ENCODE measurements at regions not wholly inside any gene's neighbourhood (a gene's known extent, or its start where the extent isn't known, plus 50 kb on each side); places are given as distances from the start of the nearest gene placed in this dataset.

DNA sequence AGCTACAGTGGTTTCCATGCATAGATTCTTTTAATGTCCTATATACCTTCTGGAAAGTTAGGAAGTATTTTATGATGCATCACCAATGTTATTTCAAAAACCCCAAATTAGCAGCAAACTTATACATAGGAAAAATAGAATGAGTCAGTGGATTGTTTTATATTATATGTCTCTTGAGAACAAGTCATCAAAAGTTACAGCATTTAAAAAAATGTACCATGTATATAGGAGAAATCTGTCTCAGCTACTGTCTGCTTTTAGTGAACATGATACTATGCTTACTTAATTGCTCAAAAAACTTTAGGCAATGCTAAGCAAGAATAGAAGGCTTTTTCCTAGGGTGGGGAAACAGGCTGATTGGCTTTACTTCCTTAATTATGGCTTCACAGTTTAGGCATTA is 365.3 kb downstream of the SAMD5 start:
- intact Hi-C loops (cut with DNase I; ENCODE audit: low total_unique reads), result no loop called here
- no peak overlapping the region for H3K4me3 ChIP-seq
- no peaks in the 10 kb centered on the region for H3K9me3 ChIP-seq
- TF ChIP-seq, protein P1, sequence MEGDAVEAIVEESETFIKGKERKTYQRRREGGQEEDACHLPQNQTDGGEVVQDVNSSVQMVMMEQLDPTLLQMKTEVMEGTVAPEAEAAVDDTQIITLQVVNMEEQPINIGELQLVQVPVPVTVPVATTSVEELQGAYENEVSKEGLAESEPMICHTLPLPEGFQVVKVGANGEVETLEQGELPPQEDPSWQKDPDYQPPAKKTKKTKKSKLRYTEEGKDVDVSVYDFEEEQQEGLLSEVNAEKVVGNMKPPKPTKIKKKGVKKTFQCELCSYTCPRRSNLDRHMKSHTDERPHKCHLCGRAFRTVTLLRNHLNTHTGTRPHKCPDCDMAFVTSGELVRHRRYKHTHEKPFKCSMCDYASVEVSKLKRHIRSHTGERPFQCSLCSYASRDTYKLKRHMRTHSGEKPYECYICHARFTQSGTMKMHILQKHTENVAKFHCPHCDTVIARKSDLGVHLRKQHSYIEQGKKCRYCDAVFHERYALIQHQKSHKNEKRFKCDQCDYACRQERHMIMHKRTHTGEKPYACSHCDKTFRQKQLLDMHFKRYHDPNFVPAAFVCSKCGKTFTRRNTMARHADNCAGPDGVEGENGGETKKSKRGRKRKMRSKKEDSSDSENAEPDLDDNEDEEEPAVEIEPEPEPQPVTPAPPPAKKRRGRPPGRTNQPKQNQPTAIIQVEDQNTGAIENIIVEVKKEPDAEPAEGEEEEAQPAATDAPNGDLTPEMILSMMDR (IDR thresholded peaks at IDR 0.05), result no peak
- TF ChIP-seq POLR2AphosphoS5 (IDR thresholded peaks at IDR 0.05) (no peak), POLR2A (IDR thresholded peaks at IDR 0.05) (no peak)
- H3K4me1 ChIP-seq, result no peaks in the 10 kb centered on the region
- no peaks in the 10 kb centered on the region for H3K27me3 ChIP-seq
- no peak overlapping the region for H3K27ac ChIP-seq
- no peak for DNase-seq (ENCODE audit: low spot score in 2 of 2)
- no peaks in the 10 kb centered on the region for H3K36me3 ChIP-seq

DNA sequence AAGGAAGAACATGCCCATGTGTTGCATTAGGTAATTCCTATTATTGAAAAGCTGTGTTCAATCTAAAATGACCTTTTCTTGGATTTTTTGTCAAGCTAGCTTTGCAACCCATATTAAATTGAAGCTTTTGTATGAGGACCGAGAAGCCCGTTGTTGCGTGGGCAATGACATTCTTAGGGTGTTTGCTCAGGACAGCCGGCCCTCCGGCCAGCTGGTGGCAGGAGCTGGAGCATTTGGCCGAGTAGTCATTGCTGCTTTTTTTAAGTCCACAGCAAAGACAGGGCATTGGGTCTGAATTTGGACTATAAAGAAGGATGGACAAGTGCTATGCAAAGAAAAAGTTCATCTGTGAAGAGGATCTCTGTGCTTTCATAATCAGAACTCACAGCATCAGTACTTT is 365.8 kb downstream of the SAMD5 start:
- no peak overlapping the region for H3K27ac ChIP-seq
- no peaks in the 10 kb centered on the region for H3K9me3 ChIP-seq
- H3K36me3 ChIP-seq, result no peaks in the 10 kb centered on the region
- H3K27me3 ChIP-seq, result no peaks in the 10 kb centered on the region
- no peak overlapping the region for H3K4me3 ChIP-seq
- intact Hi-C loops (cut with DNase I; ENCODE audit: low total_unique reads), result no loop called here
- TF ChIP-seq POLR2AphosphoS5 (IDR thresholded peaks at IDR 0.05) (no peak), POLR2A (IDR thresholded peaks at IDR 0.05) (no peak)
- TF ChIP-seq, protein P1 (IDR thresholded peaks at IDR 0.05), result no peak
- no peak for DNase-seq (ENCODE audit: low spot score in 2 of 2)
- no peaks in the 10 kb centered on the region for H3K4me1 ChIP-seq

DNA sequence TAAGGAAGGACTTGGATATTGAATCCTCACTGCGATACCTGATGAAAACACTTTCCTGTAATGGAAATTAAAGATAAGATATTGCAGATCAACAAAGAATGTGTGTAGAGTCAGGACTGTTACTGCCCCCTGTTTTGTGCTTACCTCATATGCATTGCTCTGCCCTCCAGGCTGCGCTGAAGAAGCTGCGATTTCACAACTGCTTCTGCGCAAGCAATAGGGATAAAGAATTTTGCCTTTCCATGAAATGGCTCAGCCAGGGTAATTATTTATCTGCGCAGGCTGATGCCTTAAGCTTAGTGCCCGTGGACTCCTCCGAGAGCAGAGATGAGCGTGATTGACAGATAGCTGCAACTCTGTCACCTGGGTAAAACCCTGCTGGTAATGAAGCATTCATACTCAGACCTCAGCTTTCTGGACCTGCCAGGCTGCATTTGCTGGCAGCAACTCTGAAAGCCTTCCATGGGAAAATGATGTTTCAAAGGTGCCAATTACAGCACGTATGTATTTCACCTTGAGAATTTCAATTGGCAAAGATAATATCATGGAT is 370.6 kb downstream of the SAMD5 start:
- TF ChIP-seq POLR2A (IDR thresholded peaks at IDR 0.05) (no peak), POLR2AphosphoS5 (IDR thresholded peaks at IDR 0.05) (no peak)
- TF ChIP-seq, protein P1 (IDR thresholded peaks at IDR 0.05), result no peak
- Histone ChIP-seq H3K4me1 (no peaks in the 10 kb centered on the region), H3K27me3 (no peaks in the 10 kb centered on the region)

DNA sequence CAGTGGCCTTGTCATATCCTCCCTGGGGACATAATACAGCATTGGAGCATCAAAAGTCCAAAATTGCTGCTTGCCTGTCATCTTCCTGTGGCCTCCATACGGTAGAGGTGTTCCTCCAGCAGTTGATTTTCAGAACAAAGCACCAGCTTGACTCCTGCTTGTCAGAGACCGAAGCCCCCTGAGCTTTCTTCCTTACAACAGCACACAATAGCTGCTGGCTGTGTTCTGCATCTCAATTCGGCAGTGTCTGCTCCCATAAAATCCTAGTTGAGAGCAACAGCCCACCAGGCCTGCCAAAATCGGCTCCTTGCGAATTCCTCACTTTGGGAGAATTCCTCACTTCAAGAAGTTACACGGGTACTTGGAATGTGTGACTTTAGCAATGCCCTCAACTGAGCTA is 372.9 kb downstream of the SAMD5 start:
- peaks cover 0 to 1% of the 10 kb centered on the region in 2 donors for H3K9me3 ChIP-seq
- H3K27ac ChIP-seq, result no peak overlapping the region
- no peaks in the 10 kb centered on the region for H3K36me3 ChIP-seq
- no peak for DNase-seq (ENCODE audit: low spot score in 2 of 2)
- H3K4me1 ChIP-seq, result no peaks in the 10 kb centered on the region
- no peaks in the 10 kb centered on the region for H3K27me3 ChIP-seq
- no peak for TF ChIP-seq POLR2AphosphoS5 (IDR thresholded peaks at IDR 0.05)
- H3K4me3 ChIP-seq, result no peak overlapping the region
- intact Hi-C loops (cut with DNase I; ENCODE audit: low total_unique reads), result no loop called here

More for the DNA sequence above, 370.6 kb downstream of the SAMD5 start:
- no peak for DNase-seq (ENCODE audit: low spot score in 2 of 2)
- intact Hi-C loops (cut with DNase I; ENCODE audit: low total_unique reads), result no loop called here
- Histone ChIP-seq H3K36me3 (no peaks in the 10 kb centered on the region), H3K4me3 (no peak overlapping the region), H3K27ac (no peak overlapping the region), H3K9me3 (no peaks in the 10 kb centered on the region)

DNA sequence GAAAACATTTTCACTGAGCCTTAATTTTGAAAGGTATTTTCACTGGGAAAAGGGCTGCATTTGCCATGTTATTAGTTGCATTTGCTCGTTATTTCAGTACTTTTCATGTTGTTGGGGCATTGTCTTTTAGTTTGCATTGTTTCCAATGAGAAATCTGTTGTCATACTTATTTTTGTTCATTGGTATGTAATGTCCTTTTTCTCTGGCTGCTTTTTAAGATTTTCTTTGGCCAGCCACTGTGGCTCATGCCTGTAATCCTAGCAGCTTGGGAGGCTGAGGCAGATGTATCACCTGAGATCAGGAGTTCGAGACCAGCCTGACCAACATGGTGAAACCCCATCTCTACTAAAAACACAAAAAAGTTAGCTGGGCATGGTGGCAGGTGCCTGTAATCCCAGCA is 379.9 kb downstream of the SAMD5 start:
- TF ChIP-seq, protein P1 (IDR thresholded peaks at IDR 0.05), result no peak
- TF ChIP-seq POLR2A (IDR thresholded peaks at IDR 0.05), result no peak
- no peak for TF ChIP-seq POLR2AphosphoS5 (IDR thresholded peaks at IDR 0.05)
- Histone ChIP-seq H3K4me1 (no peaks in the 10 kb centered on the region), H3K27me3 (no peaks in the 10 kb centered on the region), H3K4me3 (no peak overlapping the region), H3K9me3 (peaks cover 7 to 21% of the 10 kb centered on the region in 2 donors), H3K36me3 (no peaks in the 10 kb centered on the region), H3K27ac (no peak overlapping the region)
- intact Hi-C loops (cut with DNase I; ENCODE audit: low total_unique reads), result no loop called here
- DNase-seq (ENCODE audit: low spot score in 2 of 2), result no peak

DNA sequence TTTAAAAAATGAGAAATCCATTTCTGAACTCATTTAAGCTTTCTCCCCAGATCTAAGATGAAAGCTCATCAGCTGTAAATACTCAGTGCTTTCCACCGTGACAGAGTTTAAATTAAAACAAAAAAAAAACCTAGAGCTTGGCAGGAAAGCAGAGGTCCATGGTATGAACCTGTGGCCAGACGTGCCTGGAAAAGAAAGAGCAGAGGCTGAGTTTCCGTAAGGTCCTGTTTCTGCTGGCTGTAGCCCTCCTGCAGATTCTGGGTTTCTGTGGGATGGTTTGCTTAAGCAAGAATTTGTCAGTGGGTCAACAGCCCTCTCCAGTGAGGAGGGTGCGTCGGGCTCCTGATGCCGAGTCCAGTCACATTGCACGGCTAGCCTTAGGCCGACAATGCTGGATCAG is 383.2 kb downstream of the SAMD5 start:
- TF ChIP-seq, protein P1 (IDR thresholded peaks at IDR 0.05), result no peak
- no peak for TF ChIP-seq POLR2AphosphoS5 (IDR thresholded peaks at IDR 0.05)
- no peak for TF ChIP-seq POLR2A (IDR thresholded peaks at IDR 0.05)
- no peaks in the 10 kb centered on the region for H3K36me3 ChIP-seq
- DNase-seq (ENCODE audit: low spot score in 2 of 2), result no peak
- H3K27me3 ChIP-seq, result no peaks in the 10 kb centered on the region
- peaks cover 4 to 19% of the 10 kb centered on the region in 2 donors for H3K9me3 ChIP-seq
- no peak overlapping the region for H3K4me3 ChIP-seq
- no peak overlapping the region for H3K27ac ChIP-seq
- H3K4me1 ChIP-seq, result no peaks in the 10 kb centered on the region
- intact Hi-C loops (cut with DNase I; ENCODE audit: low total_unique reads), result no loop called here

Measured in breast epithelium (tissue), 4 donors.